ENCODE measurements at regions not wholly inside any gene's neighbourhood (a gene's known extent, or its start where the extent isn't known, plus 50 kb on each side); places are given as distances from the start of the nearest gene placed in this dataset.

DNA sequence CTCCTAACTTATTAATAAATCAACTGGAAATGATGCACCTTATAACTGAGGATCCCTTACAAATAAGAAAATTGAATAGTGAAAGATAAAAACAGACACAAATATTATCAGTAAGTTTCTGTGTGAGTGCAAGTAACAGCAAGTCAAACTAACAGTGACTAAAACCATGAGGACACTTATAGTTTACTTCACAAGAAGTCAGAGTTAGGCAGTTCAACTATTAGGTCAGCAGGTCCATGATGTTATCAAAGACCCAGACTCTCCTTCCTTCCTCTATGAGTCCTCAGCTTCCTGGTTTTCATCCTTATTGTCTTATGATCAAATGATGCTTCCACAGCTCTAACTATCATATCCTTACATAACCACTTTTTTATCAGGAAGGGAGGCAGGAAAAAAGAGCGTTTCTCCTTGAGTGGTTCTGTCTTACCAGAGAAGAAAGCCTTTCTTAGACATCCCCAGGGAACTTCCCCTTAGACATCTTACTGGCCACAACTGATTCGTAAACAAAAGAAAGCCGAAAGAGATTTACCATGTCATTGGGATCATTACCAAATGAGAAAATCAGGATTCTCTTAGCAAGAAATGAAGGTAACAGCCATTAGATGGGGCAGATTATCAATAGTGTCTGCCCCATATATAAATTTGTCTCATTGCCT is 114.3 kb upstream of the LRFN2 start:
- TF ChIP-seq, protein P1, sequence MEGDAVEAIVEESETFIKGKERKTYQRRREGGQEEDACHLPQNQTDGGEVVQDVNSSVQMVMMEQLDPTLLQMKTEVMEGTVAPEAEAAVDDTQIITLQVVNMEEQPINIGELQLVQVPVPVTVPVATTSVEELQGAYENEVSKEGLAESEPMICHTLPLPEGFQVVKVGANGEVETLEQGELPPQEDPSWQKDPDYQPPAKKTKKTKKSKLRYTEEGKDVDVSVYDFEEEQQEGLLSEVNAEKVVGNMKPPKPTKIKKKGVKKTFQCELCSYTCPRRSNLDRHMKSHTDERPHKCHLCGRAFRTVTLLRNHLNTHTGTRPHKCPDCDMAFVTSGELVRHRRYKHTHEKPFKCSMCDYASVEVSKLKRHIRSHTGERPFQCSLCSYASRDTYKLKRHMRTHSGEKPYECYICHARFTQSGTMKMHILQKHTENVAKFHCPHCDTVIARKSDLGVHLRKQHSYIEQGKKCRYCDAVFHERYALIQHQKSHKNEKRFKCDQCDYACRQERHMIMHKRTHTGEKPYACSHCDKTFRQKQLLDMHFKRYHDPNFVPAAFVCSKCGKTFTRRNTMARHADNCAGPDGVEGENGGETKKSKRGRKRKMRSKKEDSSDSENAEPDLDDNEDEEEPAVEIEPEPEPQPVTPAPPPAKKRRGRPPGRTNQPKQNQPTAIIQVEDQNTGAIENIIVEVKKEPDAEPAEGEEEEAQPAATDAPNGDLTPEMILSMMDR (IDR thresholded peaks at IDR 0.05), result no peak
- peaks cover 6% of the 10 kb centered on the region for H3K27me3 ChIP-seq

DNA sequence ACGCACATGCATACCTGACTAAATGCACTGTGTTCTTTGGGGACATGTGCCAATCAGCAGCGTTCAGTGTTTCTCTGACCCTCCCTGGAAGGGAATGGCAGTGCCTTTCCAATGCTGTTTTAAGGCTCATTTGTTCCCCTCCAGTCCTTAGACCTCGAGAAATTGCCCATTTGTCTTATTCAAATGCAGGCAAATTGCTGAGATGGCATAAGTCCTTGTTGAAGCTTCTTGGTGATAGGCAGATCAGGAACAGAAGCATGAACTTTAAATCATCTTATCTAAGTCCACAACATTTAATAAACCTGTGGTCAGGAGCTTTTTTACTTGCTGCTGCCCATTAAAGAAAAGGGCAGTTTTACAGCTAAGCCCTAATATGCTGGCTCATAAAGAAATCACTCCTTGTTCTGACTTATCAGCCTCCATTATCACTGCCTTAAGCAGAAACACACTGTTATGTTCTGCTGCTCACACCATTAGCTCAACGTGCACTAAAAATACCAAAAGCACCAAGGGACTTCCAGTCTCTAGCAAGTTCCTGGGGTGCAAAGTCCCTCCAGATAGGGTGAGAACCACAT is 112.9 kb upstream of the LRFN2 start:
- no peak overlapping the region for H3K4me3 ChIP-seq (ENCODE audit: low read depth in 1 of 2, low read length in 1 of 2)
- peaks cover 6% of the 10 kb centered on the region for H3K27me3 ChIP-seq
- H3K36me3 ChIP-seq, result no peaks in the 10 kb centered on the region
- no peaks in the 10 kb centered on the region for H3K9me3 ChIP-seq
- H3K27ac ChIP-seq, result no peak overlapping the region
- TF ChIP-seq, protein P1 (IDR thresholded peaks at IDR 0.05), result no peak
- no peaks in the 10 kb centered on the region for H3K4me1 ChIP-seq (ENCODE audit: control insufficient read depth in 1 of 2, insufficient read depth in 1 of 2, low read depth in 1 of 2, low read length in 1 of 2)

More for the DNA sequence above, 114.3 kb upstream of the LRFN2 start:
- Histone ChIP-seq H3K36me3 (no peaks in the 10 kb centered on the region), H3K27ac (no peak overlapping the region), H3K4me1 (ENCODE audit: control insufficient read depth in 1 of 2, insufficient read depth in 1 of 2, low read depth in 1 of 2, low read length in 1 of 2) (no peaks in the 10 kb centered on the region), H3K9me3 (no peaks in the 10 kb centered on the region), H3K4me3 (ENCODE audit: low read depth in 1 of 2, low read length in 1 of 2) (no peak overlapping the region)

DNA sequence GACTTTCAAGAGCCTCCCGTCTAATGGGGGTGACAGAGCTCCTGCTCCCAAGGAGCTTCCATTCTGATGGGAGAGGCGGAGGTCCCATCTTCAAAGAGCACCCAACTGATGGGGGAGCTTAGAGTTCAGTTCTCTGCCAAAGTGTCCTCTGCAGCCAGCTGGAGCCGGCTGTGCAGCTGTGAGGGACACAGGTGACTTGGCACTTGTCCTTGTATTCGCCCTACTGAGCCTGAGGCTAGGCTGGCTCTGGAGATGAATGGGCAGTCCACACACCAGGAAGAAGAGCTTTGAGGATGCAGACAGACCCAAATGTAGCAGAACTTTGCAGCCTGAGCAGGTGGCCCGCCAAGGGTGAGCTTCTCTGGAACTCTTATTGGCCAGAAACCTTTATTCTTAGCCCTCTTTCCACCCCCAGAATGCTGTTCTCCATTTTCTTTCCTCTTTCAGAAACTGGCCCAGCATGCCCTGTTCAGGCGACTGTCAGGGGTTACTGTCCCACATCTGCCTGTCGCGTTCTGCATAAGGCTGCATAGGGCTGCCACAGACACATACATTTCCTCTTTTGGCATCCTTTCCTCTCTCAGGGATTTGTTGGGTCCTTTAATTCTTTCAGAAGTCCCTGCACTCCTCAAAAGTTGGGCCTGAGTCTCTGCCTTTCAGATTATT is 108.7 kb upstream of the LRFN2 start:
- no peak overlapping the region for H3K27ac ChIP-seq
- H3K36me3 ChIP-seq, result no peaks in the 10 kb centered on the region
- TF ChIP-seq, protein P1 (IDR thresholded peaks at IDR 0.05), result no peak
- H3K9me3 ChIP-seq, result no peaks in the 10 kb centered on the region
- H3K4me1 ChIP-seq (ENCODE audit: control insufficient read depth in 1 of 2, insufficient read depth in 1 of 2, low read depth in 1 of 2, low read length in 1 of 2), result no peaks in the 10 kb centered on the region
- H3K27me3 ChIP-seq, result no peaks in the 10 kb centered on the region
- H3K4me3 ChIP-seq (ENCODE audit: low read depth in 1 of 2, low read length in 1 of 2), result no peak overlapping the region

DNA sequence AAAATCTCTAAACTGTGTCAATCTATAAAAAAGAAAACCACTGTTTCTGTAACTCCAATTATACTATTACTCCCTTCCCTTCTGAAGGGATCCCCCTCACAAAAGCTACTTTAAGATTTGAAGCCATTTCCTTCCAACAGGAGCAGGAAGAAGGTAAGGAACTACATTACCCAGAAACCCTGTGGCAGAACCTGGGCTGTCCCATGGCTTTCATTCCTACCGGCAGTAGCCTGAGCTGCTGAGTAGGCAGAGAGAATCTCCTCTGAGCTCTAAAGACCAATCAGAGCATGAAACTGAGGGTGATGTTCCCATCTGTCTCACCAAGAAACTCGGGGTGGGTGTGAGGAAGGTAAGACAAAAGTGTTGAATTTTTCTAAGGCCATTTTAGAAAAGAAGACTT is 108.0 kb upstream of the LRFN2 start:
- H3K4me3 ChIP-seq (ENCODE audit: low read depth in 1 of 2, low read length in 1 of 2), result no peak overlapping the region
- H3K4me1 ChIP-seq (ENCODE audit: control insufficient read depth in 1 of 2, insufficient read depth in 1 of 2, low read depth in 1 of 2, low read length in 1 of 2), result no peaks in the 10 kb centered on the region
- TF ChIP-seq, protein P1 (IDR thresholded peaks at IDR 0.05), result no peak
- no peaks in the 10 kb centered on the region for H3K36me3 ChIP-seq
- no peak overlapping the region for H3K27ac ChIP-seq
- no peaks in the 10 kb centered on the region for H3K27me3 ChIP-seq
- H3K9me3 ChIP-seq, result no peaks in the 10 kb centered on the region

DNA sequence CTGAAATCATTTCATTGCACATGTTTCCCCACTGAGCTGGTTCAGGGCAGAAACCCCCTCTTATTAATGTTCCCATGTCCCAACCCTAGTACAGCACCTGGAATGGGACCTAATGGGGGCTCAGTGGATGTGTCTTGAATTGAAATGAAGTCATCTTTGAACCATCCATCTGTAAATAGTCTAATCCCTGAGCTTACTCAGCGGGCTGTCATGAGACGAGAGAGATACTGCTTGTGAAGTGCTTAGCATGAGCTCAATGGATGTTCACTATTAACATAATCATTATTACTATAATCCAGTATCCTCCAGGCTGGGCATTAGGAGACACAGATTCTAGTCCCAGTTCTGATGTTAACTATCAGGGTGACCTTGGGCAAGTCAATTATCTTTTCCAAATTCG is 106.6 kb upstream of the LRFN2 start:
- H3K9me3 ChIP-seq, result no peaks in the 10 kb centered on the region
- TF ChIP-seq, protein P1 (IDR thresholded peaks at IDR 0.05), result no peak
- H3K27me3 ChIP-seq, result no peaks in the 10 kb centered on the region
- H3K27ac ChIP-seq, result no peak overlapping the region
- no peaks in the 10 kb centered on the region for H3K36me3 ChIP-seq
- no peaks in the 10 kb centered on the region for H3K4me1 ChIP-seq (ENCODE audit: control insufficient read depth in 1 of 2, insufficient read depth in 1 of 2, low read depth in 1 of 2, low read length in 1 of 2)
- no peak overlapping the region for H3K4me3 ChIP-seq (ENCODE audit: low read depth in 1 of 2, low read length in 1 of 2)

Measured in neutrophil (primary cell).